ENCODE measurements at regions not wholly inside any gene's neighbourhood (a gene's known extent, or its start where the extent isn't known, plus 50 kb on each side); places are given as distances from the start of the nearest gene placed in this dataset.
"Not testable (repeated sequence)": the region's sequence is repeated elsewhere in the genome, so short reads cannot be mapped to it uniquely, and the experiment has no call there.

GRCh38 chr14:85178864-85179263, 351.1 kb upstream of the FLRT2 start:
- H3K36me3 ChIP-seq (ENCODE audit: control insufficient read depth, insufficient read depth, low read length): no peaks in the 10 kb centered on the region
- no peaks in the 10 kb centered on the region for H3K27me3 ChIP-seq (ENCODE audit: control insufficient read depth, insufficient read depth, low read length)
- TF ChIP-seq, protein P1, sequence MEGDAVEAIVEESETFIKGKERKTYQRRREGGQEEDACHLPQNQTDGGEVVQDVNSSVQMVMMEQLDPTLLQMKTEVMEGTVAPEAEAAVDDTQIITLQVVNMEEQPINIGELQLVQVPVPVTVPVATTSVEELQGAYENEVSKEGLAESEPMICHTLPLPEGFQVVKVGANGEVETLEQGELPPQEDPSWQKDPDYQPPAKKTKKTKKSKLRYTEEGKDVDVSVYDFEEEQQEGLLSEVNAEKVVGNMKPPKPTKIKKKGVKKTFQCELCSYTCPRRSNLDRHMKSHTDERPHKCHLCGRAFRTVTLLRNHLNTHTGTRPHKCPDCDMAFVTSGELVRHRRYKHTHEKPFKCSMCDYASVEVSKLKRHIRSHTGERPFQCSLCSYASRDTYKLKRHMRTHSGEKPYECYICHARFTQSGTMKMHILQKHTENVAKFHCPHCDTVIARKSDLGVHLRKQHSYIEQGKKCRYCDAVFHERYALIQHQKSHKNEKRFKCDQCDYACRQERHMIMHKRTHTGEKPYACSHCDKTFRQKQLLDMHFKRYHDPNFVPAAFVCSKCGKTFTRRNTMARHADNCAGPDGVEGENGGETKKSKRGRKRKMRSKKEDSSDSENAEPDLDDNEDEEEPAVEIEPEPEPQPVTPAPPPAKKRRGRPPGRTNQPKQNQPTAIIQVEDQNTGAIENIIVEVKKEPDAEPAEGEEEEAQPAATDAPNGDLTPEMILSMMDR (IDR thresholded peaks at IDR 0.05; ENCODE audit: insufficient read depth, low read length, poor library complexity, severe bottlenecking): no peak
- no peak for DNase-seq (ENCODE audit: low read depth)
- H3K4me3 ChIP-seq (ENCODE audit: low read depth, low read length): no peak overlapping the region

DNA sequence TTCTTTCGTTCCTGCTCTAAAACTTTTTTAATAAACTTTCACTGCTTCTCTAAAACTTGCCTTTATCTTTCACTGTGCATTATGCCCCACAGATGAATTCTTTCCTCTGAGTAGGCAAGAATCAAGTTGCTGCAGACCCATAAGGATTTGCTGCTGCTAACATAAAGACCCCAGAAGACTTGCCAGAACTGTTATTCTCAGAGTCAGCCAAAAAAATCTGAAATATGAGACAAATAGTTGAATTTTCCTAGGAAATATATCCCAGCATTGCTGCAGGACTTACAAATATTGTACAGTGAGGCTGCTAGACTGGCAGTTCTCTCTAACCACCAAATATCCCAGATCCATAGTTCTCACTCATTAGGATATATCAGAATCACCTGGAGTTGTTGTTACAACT, 349.1 kb upstream of the FLRT2 start:
- H3K4me3 ChIP-seq (ENCODE audit: low read depth, low read length): no peak overlapping the region
- DNase-seq (ENCODE audit: low read depth): no peak
- TF ChIP-seq, protein P1 (IDR thresholded peaks at IDR 0.05; ENCODE audit: insufficient read depth, low read length, poor library complexity, severe bottlenecking): no peak
- no peaks in the 10 kb centered on the region for H3K27me3 ChIP-seq (ENCODE audit: control insufficient read depth, insufficient read depth, low read length)
- H3K36me3 ChIP-seq (ENCODE audit: control insufficient read depth, insufficient read depth, low read length): no peaks in the 10 kb centered on the region

GRCh38 chr14:85182282-85182681, 347.7 kb upstream of the FLRT2 start:
- no peak overlapping the region for H3K4me3 ChIP-seq (ENCODE audit: low read depth, low read length)
- no peak for DNase-seq (ENCODE audit: low read depth)
- no peaks in the 10 kb centered on the region for H3K27me3 ChIP-seq (ENCODE audit: control insufficient read depth, insufficient read depth, low read length)
- H3K36me3 ChIP-seq (ENCODE audit: control insufficient read depth, insufficient read depth, low read length): no peaks in the 10 kb centered on the region
- TF ChIP-seq, protein P1 (IDR thresholded peaks at IDR 0.05; ENCODE audit: insufficient read depth, low read length, poor library complexity, severe bottlenecking): no peak

- no peak for DNase-seq (ENCODE audit: low read depth)
- TF ChIP-seq, protein P1 (IDR thresholded peaks at IDR 0.05; ENCODE audit: insufficient read depth, low read length, poor library complexity, severe bottlenecking): no peak
- H3K4me3 ChIP-seq (ENCODE audit: low read depth, low read length): no peak overlapping the region
Measured at GRCh38 chr14:85186082-85186481, 343.9 kb upstream of the FLRT2 start.

GRCh38 chr14:85187521-85187920, 342.4 kb upstream of the FLRT2 start:
- no peaks in the 10 kb centered on the region for H3K27me3 ChIP-seq (ENCODE audit: control insufficient read depth, insufficient read depth, low read length)
- no peak for DNase-seq (ENCODE audit: low read depth)

More at GRCh38 chr14:85186082-85186481, 343.9 kb upstream of the FLRT2 start:
- H3K36me3 ChIP-seq (ENCODE audit: control insufficient read depth, insufficient read depth, low read length): no peaks in the 10 kb centered on the region
- H3K27me3 ChIP-seq (ENCODE audit: control insufficient read depth, insufficient read depth, low read length): no peaks in the 10 kb centered on the region

DNA sequence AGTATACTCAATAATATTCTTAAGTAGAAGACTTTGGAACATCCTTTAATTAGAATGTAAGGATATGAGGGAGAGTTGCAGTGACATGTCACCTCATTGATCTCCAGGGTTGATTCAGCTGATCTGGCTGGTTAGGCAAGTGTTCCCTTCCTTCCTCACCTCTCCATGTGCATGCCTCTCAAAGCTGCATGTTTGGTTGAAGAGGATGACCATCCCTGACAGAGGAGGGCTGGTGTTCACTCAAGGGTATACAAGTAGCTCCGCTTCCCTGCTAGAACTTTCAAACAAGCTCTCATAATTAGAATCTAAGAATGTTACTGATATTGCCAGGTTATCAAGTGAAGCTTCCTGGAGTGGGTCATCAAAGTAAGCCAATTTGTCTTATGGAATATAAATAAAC, 341.1 kb upstream of the FLRT2 start:
- Histone ChIP-seq H3K4me3 (ENCODE audit: low read depth, low read length) (no peak overlapping the region), H3K27me3 (ENCODE audit: control insufficient read depth, insufficient read depth, low read length) (no peaks in the 10 kb centered on the region), H3K36me3 (ENCODE audit: control insufficient read depth, insufficient read depth, low read length) (no peaks in the 10 kb centered on the region)
- TF ChIP-seq, protein P1 (IDR thresholded peaks at IDR 0.05; ENCODE audit: insufficient read depth, low read length, poor library complexity, severe bottlenecking): no peak
- DNase-seq (ENCODE audit: low read depth): no peak

More at GRCh38 chr14:85187521-85187920, 342.4 kb upstream of the FLRT2 start:
- TF ChIP-seq, protein P1 (IDR thresholded peaks at IDR 0.05; ENCODE audit: insufficient read depth, low read length, poor library complexity, severe bottlenecking): no peak
- no peak overlapping the region for H3K4me3 ChIP-seq (ENCODE audit: low read depth, low read length)
- H3K36me3 ChIP-seq (ENCODE audit: control insufficient read depth, insufficient read depth, low read length): no peaks in the 10 kb centered on the region

GRCh38 chr14:85189253-85189652, 340.7 kb upstream of the FLRT2 start:
- not testable (repeated sequence) for H3K4me3 ChIP-seq (ENCODE audit: low read depth, low read length); DNase-seq (ENCODE audit: low read depth); H3K27me3 ChIP-seq (ENCODE audit: control insufficient read depth, insufficient read depth, low read length); H3K36me3 ChIP-seq (ENCODE audit: control insufficient read depth, insufficient read depth, low read length)

Measured in kidney epithelial cell (primary cell).